ENCODE measurements at regions not wholly inside any gene's neighbourhood (a gene's known extent, or its start where the extent isn't known, plus 50 kb on each side); places are given as distances from the start of the nearest gene placed in this dataset.

GRCh38 chr10:128896963-128897362 lies 570.1 kb upstream of the MGMT start:
- no peak for TF ChIP-seq CTCF (conservative IDR thresholded peaks at IDR 0.05)
- no peak for DNase-seq (ENCODE audit: extremely low spot score, unreplicated experiment)
- no peaks in the 10 kb centered on the region for H3K36me3 Mint-ChIP-seq
- no peak overlapping the region for H3K4me3 Mint-ChIP-seq
- peaks cover 9% of the 10 kb centered on the region for H3K27me3 Mint-ChIP-seq
- H3K4me1 Mint-ChIP-seq (ENCODE audit: unreplicated experiment), result peaks cover 9% of the 10 kb centered on the region
- no peak overlapping the region for H3K27ac Mint-ChIP-seq
- H3K9me3 Mint-ChIP-seq, result no peaks in the 10 kb centered on the region

DNA sequence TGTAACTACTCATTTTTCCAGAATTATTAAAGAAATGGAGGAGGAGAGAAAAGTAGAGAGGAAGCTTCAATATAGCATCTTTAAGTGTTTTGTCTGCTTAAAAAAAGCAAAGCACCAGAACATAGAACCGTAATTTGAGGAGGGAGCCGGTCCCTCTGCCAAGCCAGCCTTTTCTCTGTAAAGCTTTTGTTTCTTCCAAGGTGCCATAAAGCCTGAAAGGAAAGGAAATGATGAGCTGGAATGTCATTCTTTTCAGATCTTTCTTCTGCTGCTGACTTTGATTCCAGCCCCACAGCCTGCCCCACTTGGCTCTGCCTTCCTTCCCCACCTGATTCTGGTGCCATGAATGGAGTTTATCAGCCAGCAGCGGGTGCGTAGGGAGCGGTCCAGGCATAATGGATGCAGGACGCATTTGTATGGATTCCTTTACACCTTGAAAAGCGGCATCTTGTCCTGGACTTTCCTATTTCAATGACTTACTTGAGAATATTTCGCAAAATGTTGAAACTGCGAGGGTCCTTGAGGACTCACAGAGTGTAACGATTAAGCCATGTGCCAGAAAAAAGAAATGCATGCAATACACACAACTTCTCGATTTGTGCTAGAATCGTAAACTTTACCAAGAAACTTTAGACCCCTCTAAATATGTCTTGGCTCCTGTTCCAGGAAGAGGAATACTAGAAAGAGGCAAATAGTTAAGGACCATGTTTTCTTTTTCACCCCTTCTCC lies 569.5 kb upstream of the MGMT start:
- TF ChIP-seq CTCF (conservative IDR thresholded peaks at IDR 0.05), result no peak
- Mint-ChIP-seq H3K9me3 (no peaks in the 10 kb centered on the region), H3K4me1 (ENCODE audit: unreplicated experiment) (peaks cover 12% of the 10 kb centered on the region), H3K4me3 (no peak overlapping the region), H3K36me3 (no peaks in the 10 kb centered on the region), H3K27ac (no peak overlapping the region), H3K27me3 (peaks cover 7% of the 10 kb centered on the region)
- DNase-seq (ENCODE audit: extremely low spot score, unreplicated experiment), result no peak

GRCh38 chr10:128898133-128898915 lies 568.7 kb upstream of the MGMT start:
- no peak overlapping the region for H3K27ac Mint-ChIP-seq
- H3K27me3 Mint-ChIP-seq, result peaks cover 11% of the 10 kb centered on the region
- DNase-seq (ENCODE audit: extremely low spot score, unreplicated experiment), result peak; percentile 15
- H3K4me3 Mint-ChIP-seq, result no peak overlapping the region
- TF ChIP-seq CTCF (conservative IDR thresholded peaks at IDR 0.05), result no peak
- no peaks in the 10 kb centered on the region for H3K9me3 Mint-ChIP-seq
- H3K36me3 Mint-ChIP-seq, result no peaks in the 10 kb centered on the region
- H3K4me1 Mint-ChIP-seq (ENCODE audit: unreplicated experiment), result peaks cover 12% of the 10 kb centered on the region

GRCh38 chr10:128898916-128899195 lies 568.2 kb upstream of the MGMT start:
- H3K27me3 Mint-ChIP-seq, result peaks cover 11% of the 10 kb centered on the region
- H3K4me3 Mint-ChIP-seq, result no peak overlapping the region
- peaks cover 12% of the 10 kb centered on the region for H3K4me1 Mint-ChIP-seq (ENCODE audit: unreplicated experiment)
- H3K36me3 Mint-ChIP-seq, result no peaks in the 10 kb centered on the region
- H3K27ac Mint-ChIP-seq, result no peak overlapping the region
- DNase-seq (ENCODE audit: extremely low spot score, unreplicated experiment), result no peak
- no peaks in the 10 kb centered on the region for H3K9me3 Mint-ChIP-seq
- TF ChIP-seq CTCF (conservative IDR thresholded peaks at IDR 0.05), result no peak

- Mint-ChIP-seq H3K9me3 (no peaks in the 10 kb centered on the region), H3K4me1 (ENCODE audit: unreplicated experiment) (peaks cover 12% of the 10 kb centered on the region), H3K4me3 (no peak overlapping the region), H3K36me3 (no peaks in the 10 kb centered on the region), H3K27me3 (peaks cover 13% of the 10 kb centered on the region), H3K27ac (no peak overlapping the region)
- no peak for TF ChIP-seq CTCF (conservative IDR thresholded peaks at IDR 0.05)
- peak; percentile 24 for DNase-seq (ENCODE audit: extremely low spot score, unreplicated experiment)
These were observed 566.6 kb upstream of the MGMT start for GRCh38 chr10:128900456-128900855.

Data from type B pancreatic cell (in vitro differentiated cells).